NB4 (cell line): ENCODE measurements at regions not wholly inside any gene's neighbourhood (a gene's known extent, or its start where the extent isn't known, plus 50 kb on each side); places are given as distances from the start of the nearest gene placed in this dataset.

Experiments used
- DNase-seq: peaks from one replicate; pipeline ENCODE4 v3.0.0; 2010; ENCODE audit warnings: low read depth
- H3K4me3 ChIP-seq: one replicate; pipeline ENCODE4 v1.5.1; 2011; ENCODE audit warnings: mild to moderate bottlenecking, low read depth, low read length, moderate library complexity
- MYC ChIP-seq: IDR thresholded peaks from 2 replicates; pipeline ENCODE4 v1.6.1; 2011; ENCODE audit warnings: low read depth, low read length
- POLR2A ChIP-seq: IDR thresholded peaks from 2 replicates; pipeline ENCODE4 v1.6.1; 2011; ENCODE audit warnings: mild to moderate bottlenecking; ENCODE audit not compliant: insufficient read length; ENCODE audit errors: extremely low read depth
- TF ChIP-seq, protein P1 (sequence below): IDR thresholded peaks from one replicate; pipeline ENCODE4 v1.5.1; 2012; ENCODE audit warnings: low read depth, low read length
- TF ChIP-seq, protein P2 (sequence below): IDR thresholded peaks from 2 replicates; pipeline ENCODE4 v1.6.1; 2011; ENCODE audit warnings: low read depth, low read length

DNA sequence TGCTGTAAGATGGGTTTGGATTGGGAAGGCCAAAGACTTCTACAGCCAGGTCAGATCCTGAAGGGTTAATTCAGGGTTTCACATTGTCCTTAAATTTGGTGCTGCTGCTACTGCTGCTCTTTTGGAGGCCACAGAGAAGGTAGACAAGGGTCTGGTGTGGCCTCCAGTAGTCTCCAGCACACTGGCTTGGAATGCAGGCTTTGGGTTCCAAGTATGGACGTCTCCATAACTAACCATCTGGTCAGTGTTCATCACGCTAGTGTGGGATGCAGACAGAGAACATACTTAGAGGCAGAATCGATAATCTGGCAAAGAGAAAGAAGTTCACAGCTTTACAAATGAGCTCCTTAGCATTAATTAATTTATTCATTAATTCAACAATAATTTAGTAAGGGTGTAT lies 154.1 kb downstream of the ZBTB18 start:
- no peak for DNase-seq
- no peak for TF ChIP-seq MYC
- TF ChIP-seq, protein P1, sequence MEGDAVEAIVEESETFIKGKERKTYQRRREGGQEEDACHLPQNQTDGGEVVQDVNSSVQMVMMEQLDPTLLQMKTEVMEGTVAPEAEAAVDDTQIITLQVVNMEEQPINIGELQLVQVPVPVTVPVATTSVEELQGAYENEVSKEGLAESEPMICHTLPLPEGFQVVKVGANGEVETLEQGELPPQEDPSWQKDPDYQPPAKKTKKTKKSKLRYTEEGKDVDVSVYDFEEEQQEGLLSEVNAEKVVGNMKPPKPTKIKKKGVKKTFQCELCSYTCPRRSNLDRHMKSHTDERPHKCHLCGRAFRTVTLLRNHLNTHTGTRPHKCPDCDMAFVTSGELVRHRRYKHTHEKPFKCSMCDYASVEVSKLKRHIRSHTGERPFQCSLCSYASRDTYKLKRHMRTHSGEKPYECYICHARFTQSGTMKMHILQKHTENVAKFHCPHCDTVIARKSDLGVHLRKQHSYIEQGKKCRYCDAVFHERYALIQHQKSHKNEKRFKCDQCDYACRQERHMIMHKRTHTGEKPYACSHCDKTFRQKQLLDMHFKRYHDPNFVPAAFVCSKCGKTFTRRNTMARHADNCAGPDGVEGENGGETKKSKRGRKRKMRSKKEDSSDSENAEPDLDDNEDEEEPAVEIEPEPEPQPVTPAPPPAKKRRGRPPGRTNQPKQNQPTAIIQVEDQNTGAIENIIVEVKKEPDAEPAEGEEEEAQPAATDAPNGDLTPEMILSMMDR, result no peak
- TF ChIP-seq, protein P2, sequence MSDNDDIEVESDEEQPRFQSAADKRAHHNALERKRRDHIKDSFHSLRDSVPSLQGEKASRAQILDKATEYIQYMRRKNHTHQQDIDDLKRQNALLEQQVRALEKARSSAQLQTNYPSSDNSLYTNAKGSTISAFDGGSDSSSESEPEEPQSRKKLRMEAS, result no peak
- TF ChIP-seq POLR2A, result no peak

DNA sequence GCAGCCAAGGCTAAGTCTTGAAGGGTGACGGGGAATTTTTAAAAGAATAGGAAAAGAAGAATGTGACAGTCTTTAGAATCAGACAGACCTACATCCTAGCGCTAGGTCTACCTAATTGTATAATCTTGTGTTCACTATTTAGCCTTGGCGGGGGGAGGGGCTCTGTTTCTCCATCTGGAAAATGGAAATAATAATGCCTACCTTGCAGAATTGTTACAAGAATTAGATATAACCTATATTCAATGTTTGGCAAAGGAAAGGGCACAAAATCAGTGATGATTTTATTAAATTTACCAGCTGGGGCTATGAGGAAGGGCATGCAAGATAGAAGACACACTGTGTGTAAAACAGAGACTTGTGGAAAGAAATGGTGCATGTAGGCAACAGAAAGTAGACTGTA lies 154.8 kb downstream of the ZBTB18 start:
- TF ChIP-seq, protein P2, result no peak
- no peak for TF ChIP-seq MYC
- TF ChIP-seq, protein P1, result no peak
- TF ChIP-seq POLR2A, result no peak
- no peak overlapping the region for H3K4me3 ChIP-seq
- no peak for DNase-seq

More for the DNA sequence above, 154.1 kb downstream of the ZBTB18 start:
- H3K4me3 ChIP-seq, result no peak overlapping the region

DNA sequence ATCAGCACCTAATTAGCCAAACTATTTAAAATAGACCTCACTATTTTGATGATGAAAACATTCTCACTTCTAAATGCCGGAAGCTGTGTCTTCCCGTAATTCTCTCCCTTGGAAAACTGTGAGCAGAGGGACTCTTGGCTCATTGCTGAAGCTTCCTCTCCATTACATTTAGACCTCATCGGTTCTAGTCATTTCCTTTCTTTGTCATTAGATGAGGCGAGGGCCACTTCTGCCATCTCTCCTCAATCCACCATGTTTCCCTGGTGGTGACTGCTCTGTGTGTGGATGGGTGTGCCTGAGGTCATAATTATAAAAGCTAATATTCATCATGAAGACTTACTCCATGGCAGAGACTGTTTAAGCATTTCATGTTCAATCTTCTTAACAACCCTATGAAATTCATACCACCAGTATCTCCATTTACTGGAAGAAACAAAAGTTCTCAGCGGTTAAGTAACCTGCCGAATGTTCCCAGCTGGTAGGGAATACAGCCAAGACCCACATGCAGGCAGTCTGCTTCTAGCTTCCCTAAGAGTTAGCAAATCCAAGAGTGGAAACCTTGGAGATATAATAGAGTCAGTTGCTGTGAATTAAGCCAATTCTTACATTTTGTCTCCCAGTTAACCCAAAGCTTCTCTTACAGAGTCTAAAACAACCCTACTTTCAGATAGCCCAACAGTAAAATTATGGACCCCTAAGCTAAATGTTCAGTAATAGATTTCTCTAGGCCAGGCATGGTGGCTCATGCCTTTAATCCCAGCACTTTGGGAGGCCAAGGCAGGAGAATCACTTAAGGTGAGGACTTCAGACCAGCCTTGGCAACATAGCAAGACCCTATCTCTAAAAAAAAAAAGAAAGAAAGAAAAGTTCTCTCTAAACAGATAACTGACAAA lies 156.2 kb downstream of the ZBTB18 start:
- H3K4me3 ChIP-seq, result no peak overlapping the region
- DNase-seq, result no peak
- TF ChIP-seq, protein P2, result no peak
- TF ChIP-seq, protein P1, result no peak
- no peak for TF ChIP-seq POLR2A
- no peak for TF ChIP-seq MYC

DNA sequence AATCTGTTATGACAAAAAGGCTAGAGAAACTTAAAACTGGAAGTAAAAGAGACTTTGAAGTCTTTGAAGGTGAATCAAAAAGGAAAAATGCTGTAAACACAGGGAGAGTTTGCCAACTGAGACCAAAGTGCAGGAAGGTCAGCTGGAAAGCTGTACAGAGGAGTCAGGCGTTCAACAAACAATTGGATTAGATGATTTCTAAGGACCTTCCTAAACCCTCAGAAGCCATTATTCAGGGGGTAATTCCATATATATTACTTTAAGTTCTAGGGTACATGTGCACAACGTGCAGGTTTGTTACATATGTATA lies 156.8 kb downstream of the ZBTB18 start:
- no peak overlapping the region for H3K4me3 ChIP-seq
- TF ChIP-seq, protein P2, result no peak
- no peak for TF ChIP-seq POLR2A
- TF ChIP-seq MYC, result no peak
- TF ChIP-seq, protein P1, result no peak
- no peak for DNase-seq

DNA sequence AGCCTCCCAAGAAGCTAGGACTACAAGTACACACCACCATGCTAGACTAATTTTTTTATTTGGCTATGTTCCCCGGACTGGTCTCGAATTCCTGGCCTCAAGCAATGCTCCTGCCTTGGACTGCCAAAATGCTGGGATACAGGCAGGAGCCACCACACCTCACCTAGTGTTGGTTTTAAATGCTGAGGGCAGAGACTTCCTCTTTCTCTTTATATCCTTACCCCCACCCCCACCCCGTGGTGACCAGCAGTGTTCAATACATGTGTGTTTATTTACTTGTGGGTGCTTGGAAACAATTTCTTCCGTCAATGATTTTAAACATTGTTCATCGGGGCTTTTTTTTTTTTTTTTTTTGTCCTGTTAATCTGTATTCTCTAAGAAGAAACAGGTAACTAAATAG lies 158.9 kb downstream of the ZBTB18 start:
- no peak overlapping the region for H3K4me3 ChIP-seq
- TF ChIP-seq, protein P1, result no peak
- no peak; the same call in 1 of the 2 replicates for TF ChIP-seq MYC
- TF ChIP-seq POLR2A, result no peak
- TF ChIP-seq, protein P2, result no peak
- peak; percentile 55 for DNase-seq
